ENCODE measurements at regions not wholly inside any gene's neighbourhood (a gene's known extent, or its start where the extent isn't known, plus 50 kb on each side); places are given as distances from the start of the nearest gene placed in this dataset.

DNA sequence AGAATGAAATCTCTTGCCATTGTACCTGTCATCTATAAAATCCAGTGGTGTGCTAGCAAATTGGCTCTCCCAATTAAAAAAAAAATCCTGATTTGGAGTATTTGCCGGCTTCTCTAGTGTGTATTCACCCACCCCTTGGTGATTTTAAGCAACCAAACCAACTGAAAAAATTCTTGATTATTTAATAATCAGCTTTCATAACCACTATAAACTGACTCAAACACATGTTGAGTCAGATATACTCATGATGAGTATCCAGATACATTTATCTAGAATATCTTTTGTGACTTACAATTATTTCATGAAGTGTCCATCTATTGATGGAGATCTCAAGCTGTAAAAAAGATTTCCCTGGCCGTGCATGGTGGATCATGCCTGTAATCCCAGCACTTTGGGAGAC is 205.4 kb downstream of the RASSF9 start:
- no peaks in the 10 kb centered on the region for H3K4me1 ChIP-seq

DNA sequence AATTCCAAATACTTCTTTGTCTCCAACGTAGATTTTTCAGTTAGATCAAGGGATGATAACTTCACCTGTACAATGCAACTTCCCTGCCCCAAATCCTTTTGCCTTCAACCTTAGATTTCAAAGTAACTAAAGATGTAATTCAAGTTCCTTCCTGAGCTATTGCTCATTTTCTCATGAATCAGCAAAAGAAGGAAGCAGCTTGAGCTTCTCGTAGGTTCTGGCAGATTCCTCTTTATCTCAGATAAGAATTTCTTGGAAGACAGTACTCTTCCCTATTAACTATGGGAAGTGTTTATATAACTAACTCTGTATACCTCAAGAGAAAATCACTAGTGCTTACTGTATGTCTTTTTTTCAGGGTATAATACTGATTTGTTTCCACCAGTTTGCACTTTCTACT is 203.8 kb downstream of the RASSF9 start:
- no peaks in the 10 kb centered on the region for H3K27me3 ChIP-seq
- no peaks in the 10 kb centered on the region for H3K4me1 ChIP-seq
- no peak overlapping the region for H3K4me3 ChIP-seq (ENCODE audit: low read depth, low read length)
- H3K9me3 ChIP-seq = no peaks in the 10 kb centered on the region
- no peaks in the 10 kb centered on the region for H3K36me3 ChIP-seq
- no peak for DNase-seq
- TF ChIP-seq, protein P1, sequence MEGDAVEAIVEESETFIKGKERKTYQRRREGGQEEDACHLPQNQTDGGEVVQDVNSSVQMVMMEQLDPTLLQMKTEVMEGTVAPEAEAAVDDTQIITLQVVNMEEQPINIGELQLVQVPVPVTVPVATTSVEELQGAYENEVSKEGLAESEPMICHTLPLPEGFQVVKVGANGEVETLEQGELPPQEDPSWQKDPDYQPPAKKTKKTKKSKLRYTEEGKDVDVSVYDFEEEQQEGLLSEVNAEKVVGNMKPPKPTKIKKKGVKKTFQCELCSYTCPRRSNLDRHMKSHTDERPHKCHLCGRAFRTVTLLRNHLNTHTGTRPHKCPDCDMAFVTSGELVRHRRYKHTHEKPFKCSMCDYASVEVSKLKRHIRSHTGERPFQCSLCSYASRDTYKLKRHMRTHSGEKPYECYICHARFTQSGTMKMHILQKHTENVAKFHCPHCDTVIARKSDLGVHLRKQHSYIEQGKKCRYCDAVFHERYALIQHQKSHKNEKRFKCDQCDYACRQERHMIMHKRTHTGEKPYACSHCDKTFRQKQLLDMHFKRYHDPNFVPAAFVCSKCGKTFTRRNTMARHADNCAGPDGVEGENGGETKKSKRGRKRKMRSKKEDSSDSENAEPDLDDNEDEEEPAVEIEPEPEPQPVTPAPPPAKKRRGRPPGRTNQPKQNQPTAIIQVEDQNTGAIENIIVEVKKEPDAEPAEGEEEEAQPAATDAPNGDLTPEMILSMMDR (IDR thresholded peaks at IDR 0.05; ENCODE audit: low read depth, low read length) = no peak

More for the DNA sequence above, 205.4 kb downstream of the RASSF9 start:
- Histone ChIP-seq H3K9me3 (no peaks in the 10 kb centered on the region), H3K27me3 (no peaks in the 10 kb centered on the region), H3K36me3 (no peaks in the 10 kb centered on the region), H3K4me3 (ENCODE audit: low read depth, low read length) (no peak overlapping the region)
- no peak for DNase-seq
- TF ChIP-seq, protein P1 (IDR thresholded peaks at IDR 0.05; ENCODE audit: low read depth, low read length) = no peak

DNA sequence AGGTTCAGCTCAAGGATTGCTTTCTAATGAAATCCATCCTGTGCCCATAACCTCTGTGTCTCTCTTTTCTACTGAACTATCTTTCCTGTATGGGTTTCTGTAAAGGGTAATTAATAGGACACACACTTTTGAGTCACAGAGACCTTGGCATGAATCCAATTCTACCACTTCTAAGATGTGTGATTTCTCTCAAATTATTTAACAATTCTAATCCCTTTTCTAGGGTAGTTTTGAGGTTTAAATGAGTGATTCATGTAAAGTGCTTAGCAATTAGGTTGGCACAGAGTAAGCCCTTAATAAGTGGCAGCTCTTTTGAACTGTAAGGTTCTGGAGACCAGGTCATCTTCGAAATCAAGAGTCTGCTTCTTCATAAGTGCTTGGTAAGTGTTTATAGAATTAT is 202.7 kb downstream of the RASSF9 start:
- TF ChIP-seq, protein P1 (IDR thresholded peaks at IDR 0.05; ENCODE audit: low read depth, low read length) = no peak
- H3K4me1 ChIP-seq = no peaks in the 10 kb centered on the region

DNA sequence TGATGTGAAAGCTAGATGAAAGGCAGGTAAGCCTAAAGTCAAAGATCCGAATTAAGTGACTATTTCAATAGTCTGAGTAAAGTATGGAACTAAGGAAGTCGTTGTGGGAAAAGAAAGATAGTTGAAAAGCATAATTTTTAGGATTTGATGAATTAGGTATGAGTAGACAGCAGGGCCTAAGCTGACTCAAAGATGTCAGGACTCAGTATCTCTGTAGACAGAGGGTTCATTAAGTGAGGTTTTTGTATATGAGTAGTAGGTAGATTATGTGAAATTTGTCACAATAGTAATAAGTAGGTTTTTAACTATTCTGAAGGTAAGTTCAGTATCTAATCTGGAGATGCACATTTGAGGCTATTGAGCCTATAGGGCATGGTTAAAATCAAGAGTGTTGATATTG is 196.4 kb downstream of the RASSF9 start:
- DNase-seq = no peak
- H3K4me3 ChIP-seq (ENCODE audit: low read depth, low read length) = no peak overlapping the region
- H3K27me3 ChIP-seq = no peaks in the 10 kb centered on the region
- no peaks in the 10 kb centered on the region for H3K4me1 ChIP-seq
- no peaks in the 10 kb centered on the region for H3K9me3 ChIP-seq
- H3K36me3 ChIP-seq = no peaks in the 10 kb centered on the region
- TF ChIP-seq, protein P1 (IDR thresholded peaks at IDR 0.05; ENCODE audit: low read depth, low read length) = no peak

More for the DNA sequence above, 202.7 kb downstream of the RASSF9 start:
- Histone ChIP-seq H3K36me3 (no peaks in the 10 kb centered on the region), H3K27me3 (no peaks in the 10 kb centered on the region), H3K9me3 (no peaks in the 10 kb centered on the region), H3K4me3 (ENCODE audit: low read depth, low read length) (no peak overlapping the region)
- DNase-seq = no peak

DNA sequence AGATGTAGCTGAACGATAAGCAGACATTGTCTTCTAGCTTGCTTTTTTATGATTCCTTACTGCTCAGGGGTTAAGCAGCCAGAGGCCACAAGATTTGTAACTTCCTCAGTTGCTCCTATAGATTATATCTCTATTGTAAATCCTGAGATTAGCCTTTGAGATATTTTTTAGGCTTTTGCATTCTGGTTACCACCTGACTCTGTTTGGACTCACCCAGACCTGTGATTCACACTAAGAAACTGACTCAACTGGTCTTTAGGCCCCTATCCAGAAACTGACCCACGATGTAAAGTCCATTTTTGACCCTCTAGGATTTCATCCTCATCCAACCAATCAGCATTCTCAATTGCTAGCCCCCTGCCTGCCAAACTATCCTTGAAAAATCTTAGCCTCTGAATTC is 194.4 kb downstream of the RASSF9 start:
- Histone ChIP-seq H3K36me3 (no peaks in the 10 kb centered on the region), H3K9me3 (no peaks in the 10 kb centered on the region), H3K27me3 (no peaks in the 10 kb centered on the region), H3K4me3 (ENCODE audit: low read depth, low read length) (no peak overlapping the region), H3K4me1 (no peaks in the 10 kb centered on the region)
- TF ChIP-seq, protein P1 (IDR thresholded peaks at IDR 0.05; ENCODE audit: low read depth, low read length) = no peak
- DNase-seq = no peak

DNA sequence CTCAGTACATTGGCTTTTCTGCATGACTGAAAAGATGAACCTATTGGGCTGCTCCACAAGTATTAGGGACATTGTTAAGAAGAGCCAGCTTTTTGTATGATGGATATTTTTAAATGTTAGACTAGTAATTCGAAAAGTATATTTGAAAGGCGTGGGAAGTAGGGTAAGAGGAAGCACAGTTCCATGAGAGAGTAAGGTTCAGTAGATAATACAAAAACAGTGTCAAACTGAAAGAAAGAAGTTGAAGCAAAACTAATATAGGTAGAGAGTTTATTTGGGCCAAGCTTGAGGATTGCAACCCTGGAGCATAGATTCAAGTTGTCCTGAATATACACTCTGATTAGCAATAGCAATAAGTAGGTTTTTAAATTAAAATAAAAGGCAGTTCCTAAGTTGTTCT is 193.9 kb downstream of the RASSF9 start:
- DNase-seq = no peak
- no peaks in the 10 kb centered on the region for H3K27me3 ChIP-seq
- no peaks in the 10 kb centered on the region for H3K36me3 ChIP-seq
- H3K4me1 ChIP-seq = no peaks in the 10 kb centered on the region
- H3K4me3 ChIP-seq (ENCODE audit: low read depth, low read length) = no peak overlapping the region
- TF ChIP-seq, protein P1 (IDR thresholded peaks at IDR 0.05; ENCODE audit: low read depth, low read length) = no peak
- no peaks in the 10 kb centered on the region for H3K9me3 ChIP-seq
